Neural progenitor cell (in vitro differentiated cells): ENCODE measurements at regions not wholly inside any gene's neighbourhood (a gene's known extent, or its start where the extent isn't known, plus 50 kb on each side); places are given as distances from the start of the nearest gene placed in this dataset.
"Not testable (repeated sequence)": the region's sequence is repeated elsewhere in the genome, so short reads cannot be mapped to it uniquely, and the experiment has no call there.

Experiments used
- DNase-seq: peaks from one replicate; pipeline ENCODE4 v3.0.0-alpha.2; 2016; ENCODE audit warnings: low spot score
- H2AFZ ChIP-seq: fragments of 200-600 bp; sonication (generic); replicated peaks from 2 replicates; pipeline ENCODE4 v1.6.1; 2016; ENCODE audit warnings: antibody characterized with exemption
- H3F3A ChIP-seq: fragments of 200-600 bp; sonication (generic); 2 replicates; pipeline ENCODE4 v1.6.1; 2016; ENCODE audit warnings: antibody characterized with exemption, low read depth
- H3K27ac ChIP-seq: fragments of 200-600 bp; sonication (generic); 2 replicates; pipeline ENCODE4 v1.5.1; 2016; ENCODE audit warnings: mild to moderate bottlenecking
- H3K27me3 ChIP-seq: fragments of 200-600 bp; sonication (generic); 2 replicates; pipeline ENCODE4 v1.6.1; 2016; ENCODE audit warnings: mild to moderate bottlenecking, moderate library complexity
- H3K36me3 ChIP-seq: fragments of 200-600 bp; sonication (generic); 2 replicates; pipeline ENCODE4 v1.5.1; 2016
- H3K4me1 ChIP-seq: fragments of 200-600 bp; sonication (generic); 2 replicates; pipeline ENCODE4 v1.6.1; 2016; ENCODE audit warnings: mixed run types
- H3K4me2 ChIP-seq: fragments of 200-600 bp; sonication (generic); 2 replicates; pipeline ENCODE4 v1.6.1; 2016
- H3K4me3 ChIP-seq: fragments of 200-600 bp; sonication (generic); 2 replicates; pipeline ENCODE4 v1.5.1; 2016
- H3K79me2 ChIP-seq: fragments of 200-600 bp; sonication (generic); 2 replicates; pipeline ENCODE4 v1.6.1; 2016; ENCODE audit warnings: low read depth
- H3K9ac ChIP-seq: fragments of 200-600 bp; sonication (generic); 2 replicates; pipeline ENCODE4 v1.6.1; 2016
- H3K9me3 ChIP-seq: fragments of 200-600 bp; sonication (generic); 2 replicates; pipeline ENCODE4 v1.5.1; 2016; ENCODE audit warnings: low read depth
- H4K20me1 ChIP-seq: fragments of 200-600 bp; sonication (generic); 2 replicates; pipeline ENCODE4 v1.6.1; 2016; ENCODE audit warnings: low read depth
- H3K27ac Mint-ChIP-seq: 3 replicates; pipeline ENCODE4 v1.8.0; 2021; ENCODE audit warnings: mixed read lengths
- H3K27me3 Mint-ChIP-seq: 2 replicates; pipeline ENCODE4 v1.8.0; 2022; ENCODE audit warnings: low read depth, mild to moderate bottlenecking, inconsistent platforms, moderate library complexity, mixed read lengths; ENCODE audit not compliant: insufficient read depth
- H3K36me3 Mint-ChIP-seq: 3 replicates; pipeline ENCODE4 v1.8.0; 2021; ENCODE audit warnings: mixed read lengths
- H3K4me1 Mint-ChIP-seq: 3 replicates; pipeline ENCODE4 v1.8.0; 2021; ENCODE audit warnings: mixed read lengths
- H3K4me3 Mint-ChIP-seq: 3 replicates; pipeline ENCODE4 v1.8.0; 2021; ENCODE audit warnings: mild to moderate bottlenecking, moderate library complexity, mixed read lengths
- H3K9me3 Mint-ChIP-seq: 3 replicates; pipeline ENCODE4 v1.8.0; 2020; ENCODE audit warnings: mixed read lengths

DNA sequence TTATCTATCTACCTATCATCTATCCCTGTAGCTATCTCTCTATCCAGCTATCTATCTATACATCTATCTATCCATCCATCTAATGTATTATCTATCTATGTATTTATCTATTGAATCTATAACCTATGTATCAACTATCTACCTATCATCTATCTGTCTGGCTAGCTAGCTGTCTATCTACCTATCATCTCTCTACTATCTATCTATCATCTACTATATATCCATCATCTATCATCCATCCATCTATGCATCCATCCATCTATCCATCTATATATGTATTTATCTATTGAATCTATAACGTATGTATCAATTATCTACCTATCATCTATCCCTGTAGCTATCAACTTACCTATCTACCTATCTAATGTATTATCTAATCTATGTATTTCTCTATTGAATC lies 152.1 kb upstream of the TPTE start:
- H3K36me3 Mint-ChIP-seq, H3K27me3 Mint-ChIP-seq, H3K4me2 ChIP-seq, H4K20me1 ChIP-seq, H3K4me1 ChIP-seq, DNase-seq, H3K4me1 Mint-ChIP-seq, H3K9me3 ChIP-seq, H3K4me3 ChIP-seq, H2AFZ ChIP-seq, H3K79me2 ChIP-seq, H3K9ac ChIP-seq, H3K27ac ChIP-seq, H3K36me3 ChIP-seq, H3F3A ChIP-seq, H3K4me3 Mint-ChIP-seq, H3K27me3 ChIP-seq, H3K27ac Mint-ChIP-seq: not testable (repeated sequence)
- H3K9me3 Mint-ChIP-seq = peaks cover 11% of the 10 kb centered on the region

DNA sequence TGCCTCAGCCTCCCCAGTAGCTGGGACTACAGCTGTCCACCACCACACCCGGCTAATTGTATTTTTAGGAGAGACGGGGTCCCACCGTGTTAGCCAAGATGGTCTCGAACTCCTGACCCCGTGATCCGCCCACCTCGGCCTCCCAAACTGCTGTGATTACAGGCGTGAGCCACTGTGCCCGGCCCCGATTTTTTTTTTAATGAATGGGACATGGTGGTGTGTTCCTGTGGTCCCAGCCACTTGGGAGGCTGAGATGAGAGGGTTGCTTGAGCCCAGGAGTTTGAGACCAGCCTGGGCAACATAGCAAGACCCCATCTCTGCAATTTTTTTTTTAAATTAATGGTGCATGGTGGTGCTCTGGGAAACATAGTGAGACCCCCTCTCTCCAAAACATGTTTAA lies 143.6 kb upstream of the TPTE start:
- H3K27me3 Mint-ChIP-seq, H3K4me1 ChIP-seq, H3K79me2 ChIP-seq, DNase-seq, H3K27ac ChIP-seq, H3K4me3 ChIP-seq, H3K4me1 Mint-ChIP-seq, H3K36me3 ChIP-seq, H2AFZ ChIP-seq, H4K20me1 ChIP-seq, H3K27me3 ChIP-seq, H3K27ac Mint-ChIP-seq, H3K4me3 Mint-ChIP-seq, H3K9ac ChIP-seq, H3F3A ChIP-seq, H3K4me2 ChIP-seq, H3K36me3 Mint-ChIP-seq: not testable (repeated sequence)
- H3K9me3 Mint-ChIP-seq = peaks cover 38% of the 10 kb centered on the region
- peaks cover 48% of the 10 kb centered on the region for H3K9me3 ChIP-seq

DNA sequence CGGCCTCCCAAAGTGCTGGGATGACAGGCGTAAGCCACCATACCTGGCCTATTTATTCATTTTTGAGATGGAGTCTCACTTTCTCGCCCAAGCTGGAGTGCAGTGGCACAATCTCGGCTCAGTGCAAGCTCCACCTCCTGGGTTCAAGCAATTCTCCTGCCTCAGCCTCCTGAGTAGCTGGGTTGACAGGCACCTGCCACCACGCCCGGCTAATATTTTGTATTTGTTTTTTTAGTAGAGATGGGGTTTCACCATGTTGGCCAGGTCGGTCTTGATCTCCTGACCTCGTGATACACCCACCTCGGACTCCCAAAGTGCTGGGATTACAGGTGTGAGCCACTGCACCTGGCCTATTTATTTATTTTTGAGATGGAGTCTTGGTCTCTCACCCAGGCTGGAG lies 141.6 kb upstream of the TPTE start:
- not testable (repeated sequence) for H3K4me2 ChIP-seq, H3K27me3 ChIP-seq, H3K36me3 Mint-ChIP-seq, H3K27me3 Mint-ChIP-seq, H3K9ac ChIP-seq, H3K27ac ChIP-seq, H3K4me1 ChIP-seq, H3K4me1 Mint-ChIP-seq, H4K20me1 ChIP-seq, H3K4me3 ChIP-seq, DNase-seq, H3K27ac Mint-ChIP-seq, H3K79me2 ChIP-seq, H2AFZ ChIP-seq, H3F3A ChIP-seq, H3K4me3 Mint-ChIP-seq, H3K36me3 ChIP-seq
- H3K9me3 Mint-ChIP-seq = peaks cover 28% of the 10 kb centered on the region
- H3K9me3 ChIP-seq = peaks cover 48% of the 10 kb centered on the region

DNA sequence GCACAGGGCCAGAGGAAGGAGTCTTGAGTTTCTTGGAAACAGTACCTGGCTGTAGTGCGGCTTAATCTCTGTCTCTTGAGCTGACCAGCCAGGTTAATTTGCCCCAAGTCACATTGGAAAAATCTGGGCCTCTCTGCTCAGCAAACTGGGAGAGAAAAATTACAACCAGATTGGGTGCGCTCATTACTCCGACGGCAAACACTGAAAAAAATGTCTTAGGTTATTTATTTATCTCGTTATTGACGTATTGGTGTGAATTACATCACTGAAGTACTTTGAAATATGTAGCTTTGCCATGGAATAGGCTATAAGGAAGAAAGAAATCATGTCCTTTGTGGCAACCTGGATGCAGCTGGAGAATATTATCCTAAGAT lies 139.7 kb upstream of the TPTE start:
- H3K9me3 ChIP-seq = peaks cover 53% of the 10 kb centered on the region
- not testable (repeated sequence) for H3K4me3 Mint-ChIP-seq, H2AFZ ChIP-seq, H3K36me3 ChIP-seq, H3K27me3 Mint-ChIP-seq, H3K4me2 ChIP-seq, H3K4me1 ChIP-seq, DNase-seq, H3K27me3 ChIP-seq, H3K27ac Mint-ChIP-seq, H3K36me3 Mint-ChIP-seq, H3F3A ChIP-seq, H4K20me1 ChIP-seq, H3K4me3 ChIP-seq, H3K27ac ChIP-seq, H3K9ac ChIP-seq, H3K4me1 Mint-ChIP-seq, H3K79me2 ChIP-seq
- peaks cover 15% of the 10 kb centered on the region for H3K9me3 Mint-ChIP-seq

DNA sequence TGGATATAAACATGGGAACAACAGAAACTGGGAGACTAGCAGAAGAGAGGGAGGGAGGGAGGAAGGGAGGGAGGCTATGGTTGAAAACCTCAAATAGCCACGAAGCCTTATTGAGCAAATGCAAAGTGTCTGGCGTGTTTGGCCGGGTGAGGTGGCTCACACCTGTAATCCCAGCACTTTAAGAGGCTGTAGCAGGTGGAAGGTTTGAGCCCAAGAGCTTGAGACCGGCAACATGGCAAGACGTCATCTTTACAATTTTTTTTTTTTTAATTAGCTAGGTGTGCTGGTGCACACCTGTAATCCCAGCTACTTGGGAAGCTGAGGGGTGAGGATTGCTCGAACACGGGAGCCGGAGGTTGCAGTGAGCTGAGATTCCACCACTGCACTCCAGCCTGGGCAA lies 139.2 kb upstream of the TPTE start:
- not testable (repeated sequence) for H3K27me3 ChIP-seq, H3K36me3 ChIP-seq, H4K20me1 ChIP-seq, H3K4me1 Mint-ChIP-seq, H3K27ac Mint-ChIP-seq, H3F3A ChIP-seq, H3K4me3 ChIP-seq, H3K27ac ChIP-seq, H2AFZ ChIP-seq, H3K27me3 Mint-ChIP-seq, H3K9ac ChIP-seq, H3K36me3 Mint-ChIP-seq, H3K4me1 ChIP-seq, DNase-seq, H3K4me3 Mint-ChIP-seq, H3K4me2 ChIP-seq, H3K79me2 ChIP-seq
- peaks cover 51% of the 10 kb centered on the region for H3K9me3 ChIP-seq
- peaks cover 11% of the 10 kb centered on the region for H3K9me3 Mint-ChIP-seq

DNA sequence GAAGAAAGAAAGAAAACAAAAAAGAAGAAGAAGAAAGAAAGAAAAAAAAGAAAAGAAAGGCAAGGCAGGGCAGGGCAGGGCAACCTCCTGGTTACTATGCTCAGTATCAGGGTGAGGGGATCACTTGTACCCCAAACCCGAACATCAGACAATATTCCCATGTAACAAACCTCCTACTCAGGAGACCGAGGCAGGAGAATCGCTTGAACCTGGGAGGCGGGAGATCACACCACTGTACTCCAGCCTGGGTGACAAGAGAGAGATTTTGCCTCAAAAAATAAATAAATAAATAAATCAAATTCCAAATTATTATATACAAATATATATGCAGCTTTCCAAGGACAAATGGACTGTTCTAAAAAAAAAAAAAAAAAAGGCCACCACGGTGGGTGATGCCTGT lies 138.8 kb upstream of the TPTE start:
- not testable (repeated sequence) for H3K79me2 ChIP-seq, H3K4me1 Mint-ChIP-seq, H3K27me3 Mint-ChIP-seq

DNA sequence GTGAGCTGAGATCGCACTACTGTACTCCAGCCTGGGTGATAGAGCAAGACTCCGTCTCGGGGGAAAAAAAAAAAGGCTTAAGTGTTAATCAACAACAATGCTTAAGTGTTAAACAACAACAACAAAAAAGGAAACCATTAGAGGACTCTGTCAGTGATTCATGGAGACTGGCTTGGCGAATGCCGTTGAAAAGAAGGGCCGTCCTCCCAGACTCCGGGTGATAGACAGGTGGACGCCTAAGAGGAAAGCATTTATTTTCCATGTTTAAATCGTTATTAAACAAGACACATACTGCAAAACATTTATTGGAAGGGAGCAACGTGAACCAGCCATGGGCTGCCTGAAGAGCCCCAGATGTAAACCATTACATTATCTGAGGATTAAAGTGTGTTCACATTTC lies 137.8 kb upstream of the TPTE start:
- not testable (repeated sequence) for DNase-seq, H2AFZ ChIP-seq
- H3K9me3 ChIP-seq = peaks cover 48% of the 10 kb centered on the region

More for the DNA sequence above, 138.8 kb upstream of the TPTE start:
- not testable (repeated sequence) for H4K20me1 ChIP-seq, DNase-seq, H3K4me1 ChIP-seq, H3K27ac ChIP-seq, H3K4me2 ChIP-seq, H3F3A ChIP-seq, H3K4me3 Mint-ChIP-seq, H2AFZ ChIP-seq, H3K9me3 Mint-ChIP-seq, H3K9ac ChIP-seq, H3K4me3 ChIP-seq, H3K36me3 ChIP-seq, H3K27ac Mint-ChIP-seq, H3K36me3 Mint-ChIP-seq, H3K27me3 ChIP-seq
- H3K9me3 ChIP-seq = peaks cover 49% of the 10 kb centered on the region

DNA sequence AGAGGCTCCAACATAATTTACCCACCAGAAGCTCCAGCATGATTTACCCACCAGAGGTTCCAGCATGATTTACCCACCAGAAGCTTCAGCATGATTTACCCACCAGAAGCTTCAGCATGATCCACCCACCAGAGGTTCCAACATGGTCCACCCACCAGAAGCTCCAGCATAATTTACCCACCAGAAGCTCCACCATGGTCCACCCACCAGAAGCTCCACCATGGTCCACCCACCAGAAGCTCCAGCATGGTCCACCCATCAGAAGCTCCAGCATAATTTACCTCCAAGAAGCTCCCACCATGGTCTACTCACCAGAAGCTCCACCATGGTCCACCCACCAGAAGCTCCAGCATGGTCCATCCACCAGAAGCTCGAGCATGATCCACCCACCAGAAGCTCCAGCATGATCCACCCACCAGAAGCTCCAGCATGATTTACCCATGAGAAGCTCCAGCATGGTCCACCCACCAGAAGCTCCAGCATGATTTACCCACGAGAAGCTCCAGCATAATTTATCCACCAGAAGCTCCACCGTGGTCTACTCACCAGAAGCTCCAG lies 137.0 kb upstream of the TPTE start:
- H3K27me3 ChIP-seq, H4K20me1 ChIP-seq, H3K27me3 Mint-ChIP-seq, H2AFZ ChIP-seq, H3K4me3 Mint-ChIP-seq, H3K79me2 ChIP-seq, H3F3A ChIP-seq, H3K27ac Mint-ChIP-seq, H3K4me1 Mint-ChIP-seq, DNase-seq, H3K36me3 Mint-ChIP-seq, H3K9ac ChIP-seq, H3K27ac ChIP-seq, H3K4me2 ChIP-seq, H3K9me3 Mint-ChIP-seq, H3K4me1 ChIP-seq, H3K4me3 ChIP-seq, H3K36me3 ChIP-seq: not testable (repeated sequence)
- H3K9me3 ChIP-seq = peaks cover 49% of the 10 kb centered on the region

More for the DNA sequence above, 137.8 kb upstream of the TPTE start:
- not testable (repeated sequence) for H3K4me1 ChIP-seq, H3K79me2 ChIP-seq, H3F3A ChIP-seq, H3K27ac ChIP-seq, H3K4me3 Mint-ChIP-seq, H3K27ac Mint-ChIP-seq, H3K9ac ChIP-seq, H3K27me3 ChIP-seq, H3K36me3 Mint-ChIP-seq, H4K20me1 ChIP-seq, H3K9me3 Mint-ChIP-seq, H3K27me3 Mint-ChIP-seq, H3K4me1 Mint-ChIP-seq, H3K4me3 ChIP-seq, H3K4me2 ChIP-seq, H3K36me3 ChIP-seq
